ENCODE measurements at regions not wholly inside any gene's neighbourhood (a gene's known extent, or its start where the extent isn't known, plus 50 kb on each side); places are given as distances from the start of the nearest gene placed in this dataset.

GRCh38 chr7:88480896-88481295, 174.2 kb upstream of the STEAP4 start:
- TF ChIP-seq CTCF (tag by site-specific recombination; IDR thresholded peaks at IDR 0.05) (no peak), YY1 (tag by site-specific recombination; IDR thresholded peaks at IDR 0.05) (no peak), PRDM10 (tag by site-specific recombination; IDR thresholded peaks at IDR 0.05) (no peak), ZBTB1 (tag by site-specific recombination; IDR thresholded peaks at IDR 0.05) (no peak), ZBTB7A (tag by site-specific recombination; IDR thresholded peaks at IDR 0.05; ENCODE audit: low read depth) (no peak), ZNF521 (tag by site-specific recombination; IDR thresholded peaks at IDR 0.05) (no peak)
- TF ChIP-seq, protein P1, sequence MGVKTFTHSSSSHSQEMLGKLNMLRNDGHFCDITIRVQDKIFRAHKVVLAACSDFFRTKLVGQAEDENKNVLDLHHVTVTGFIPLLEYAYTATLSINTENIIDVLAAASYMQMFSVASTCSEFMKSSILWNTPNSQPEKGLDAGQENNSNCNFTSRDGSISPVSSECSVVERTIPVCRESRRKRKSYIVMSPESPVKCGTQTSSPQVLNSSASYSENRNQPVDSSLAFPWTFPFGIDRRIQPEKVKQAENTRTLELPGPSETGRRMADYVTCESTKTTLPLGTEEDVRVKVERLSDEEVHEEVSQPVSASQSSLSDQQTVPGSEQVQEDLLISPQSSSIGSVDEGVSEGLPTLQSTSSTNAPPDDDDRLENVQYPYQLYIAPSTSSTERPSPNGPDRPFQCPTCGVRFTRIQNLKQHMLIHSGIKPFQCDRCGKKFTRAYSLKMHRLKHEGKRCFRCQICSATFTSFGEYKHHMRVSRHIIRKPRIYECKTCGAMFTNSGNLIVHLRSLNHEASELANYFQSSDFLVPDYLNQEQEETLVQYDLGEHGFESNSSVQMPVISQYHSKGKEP (tag by site-specific recombination; IDR thresholded peaks at IDR 0.05), result no peak
